ENCODE measurements at regions not wholly inside any gene's neighbourhood (a gene's known extent, or its start where the extent isn't known, plus 50 kb on each side); places are given as distances from the start of the nearest gene placed in this dataset.

GRCh38 chr3:4113811-4114522 is 189.2 kb upstream of the SETMAR start:
- no peak for TF ChIP-seq CTCF (IDR thresholded peaks at IDR 0.05; ENCODE audit: control extremely low read depth, extremely low read depth, low read depth, missing control alignments)
- ChIA-PET POLR2A (no interaction called here), CTCF (no interaction called here)
- no peak for DNase-seq (ENCODE audit: extremely low spot score)

GRCh38 chr3:4119119-4119518 is 184.1 kb upstream of the SETMAR start:
- POLR2A ChIA-PET: no interaction called here
- CTCF ChIA-PET: interaction anchor here (1.3 to 1.7 kb wide), 2 partner anchors 12 to 33 kb away, joined by 3 to 7 read pairs; no protein-coding TSS in a partner anchor
- TF ChIP-seq CTCF (IDR thresholded peaks at IDR 0.05; ENCODE audit: control extremely low read depth, extremely low read depth, low read depth, missing control alignments): no peak
- no peak for DNase-seq (ENCODE audit: extremely low spot score)

- DNase-seq (ENCODE audit: extremely low spot score): no peak
- ChIA-PET CTCF (no interaction called here), POLR2A (no interaction called here)
- no peak for TF ChIP-seq CTCF (IDR thresholded peaks at IDR 0.05; ENCODE audit: control extremely low read depth, extremely low read depth, low read depth, missing control alignments)
Measured at GRCh38 chr3:4125576-4125975, 177.6 kb upstream of the SETMAR start.

- DNase-seq (ENCODE audit: extremely low spot score): no peak
- no peak for TF ChIP-seq CTCF (IDR thresholded peaks at IDR 0.05; ENCODE audit: control extremely low read depth, extremely low read depth, low read depth, missing control alignments)
- ChIA-PET CTCF (no interaction called here), POLR2A (no interaction called here)
Measured at GRCh38 chr3:4138150-4138785, 164.9 kb upstream of the SETMAR start.

- no peak for DNase-seq (ENCODE audit: extremely low spot score)
- POLR2A ChIA-PET: no interaction called here
- CTCF ChIA-PET: interaction anchor here (1.0 kb wide), 1 partner anchor 11 kb away, joined by 4 read pairs; no protein-coding TSS in a partner anchor
- no peak for TF ChIP-seq CTCF (IDR thresholded peaks at IDR 0.05; ENCODE audit: control extremely low read depth, extremely low read depth, low read depth, missing control alignments)
Measured at GRCh38 chr3:4138786-4139431, 164.3 kb upstream of the SETMAR start.

GRCh38 chr3:4139462-4140140 is 163.6 kb upstream of the SETMAR start:
- POLR2A ChIA-PET: no interaction called here
- TF ChIP-seq CTCF (IDR thresholded peaks at IDR 0.05; ENCODE audit: control extremely low read depth, extremely low read depth, low read depth, missing control alignments): no peak
- CTCF ChIA-PET: interaction anchor here (1.0 kb wide), 1 partner anchor 11 kb away, joined by 4 read pairs; no protein-coding TSS in a partner anchor
- no peak for DNase-seq (ENCODE audit: extremely low spot score)
